Pancreas (tissue), 10 donors: ENCODE measurements at regions not wholly inside any gene's neighbourhood (a gene's known extent, or its start where the extent isn't known, plus 50 kb on each side); places are given as distances from the start of the nearest gene placed in this dataset.

Source experiments
- ATAC-seq, 4 donors: fragments of 200-7000 bp; cut with Tn5 transposase; one replicate each; pipeline versions ENCODE4 v1.8.0 to v1.9.1; 2020; ENCODE audit warnings: mild to moderate bottlenecking in 4 of 4, moderate library complexity in 4 of 4
- DNase-seq, 6 donors: peaks; one replicate each; pipeline ENCODE4 v3.0.0-alpha.2; 2020
- FAIRE-seq: peaks from 2 replicates; lab custom pipeline; 2012; peaks lifted over from hg19 to GRCh38; lab: Jason Lieb, UNC
- H3K27ac ChIP-seq, 4 donors: fragments of 200-600 bp; sonication (generic); 1 replicate in 3 of 4; 2 replicates in 1 of 4; pipeline versions ENCODE4 v1.5.0 to v1.8.0; 2020
- H3K27me3 ChIP-seq, 4 donors: fragments of 200-600 bp; one replicate each; pipeline ENCODE4 v1.8.0; 2021
- H3K36me3 ChIP-seq, 3 donors: fragments of 200-600 bp; sonication (generic) in 1 of 3; one replicate each; pipeline versions ENCODE4 v1.5.0 to v1.8.0; 2020 to 2021
- H3K4me1 ChIP-seq, 3 donors: fragments of 200-600 bp; one replicate each; pipeline ENCODE4 v1.8.0; 2021
- H3K4me3 ChIP-seq, 4 donors: fragments of 200-600 bp; sonication (generic) in 2 of 4; one replicate each; pipeline versions ENCODE4 v1.5.0 to v1.8.0; 2020 to 2021
- H3K9me3 ChIP-seq, 4 donors: fragments of 200-600 bp; one replicate each; pipeline ENCODE4 v1.8.0; 2021
- WGBS, 2 donors: extraction: QIAGEN DNeasy Blood & Tissue Kit; methylation state at CpG; one replicate each; pipeline ENCODE4 v1.1.7; 2013; 5-methylcytosine and 5-hydroxymethylcytosine counted together
- intact Hi-C, 3 donors: fragments of 100-400 bp; cut with DNase I; formaldehyde crosslinking; loops; one replicate each; pipeline versions ENCODE4 v1.11.1 to v1.14.2; 2022
- TF ChIP-seq, protein P1 (sequence below), 4 donors: fragments of 200-600 bp; sonication (generic) in 3 of 4; IDR thresholded peaks; one replicate each; pipeline versions ENCODE4 v1.5.0 to v1.8.0; 2021; ENCODE audit warnings: antibody characterized with exemption in 4 of 4
- donor health status: healthy with polysubstance abuse.
- donor health status: DM: no; HTN: no; CAD: no; lungs with moderate emphysema.
- donor health status: DM: no; HTN: no; CAD: no.
- donor health status: control.
- donor health status: control.
- donor health status: Bipolar disorder and iron deficiency.
- donor health status: DM: yes; HTN: yes; CAD: no.
- donor health status: DM: no; HTN: no; CAD: no.
- donor health status: DM: no; HTN: no; CAD: no.
- donor health status: DM: yes; HTN: yes; CAD: no.

DNA sequence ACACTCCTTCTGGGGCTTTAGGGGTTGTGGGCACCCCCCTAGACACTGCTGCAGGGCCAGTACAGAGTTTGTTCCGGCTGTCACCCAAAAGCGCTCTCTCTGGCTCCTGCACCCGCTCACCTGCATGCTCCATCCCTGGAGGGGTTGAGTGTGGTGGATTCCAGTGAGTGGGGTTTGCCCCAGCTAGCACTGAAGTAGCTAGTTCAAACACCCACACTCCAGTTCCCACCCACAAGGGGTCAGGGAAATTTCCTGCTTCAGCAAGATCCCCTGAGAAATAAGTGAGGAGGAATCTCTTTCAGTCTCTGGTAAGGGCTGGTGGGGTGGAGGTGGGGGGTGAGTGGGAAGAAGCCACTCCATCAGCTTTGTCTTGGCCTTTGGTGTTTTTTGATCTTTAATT, 73.6 kb downstream of the TMEM17 start:
- DNase-seq (no peak), FAIRE-seq (no peak), ATAC-seq (no peak)
- H3K27me3 ChIP-seq: no peaks in the 10 kb centered on the region
- no peaks in the 10 kb centered on the region for H3K36me3 ChIP-seq
- TF ChIP-seq, protein P1, sequence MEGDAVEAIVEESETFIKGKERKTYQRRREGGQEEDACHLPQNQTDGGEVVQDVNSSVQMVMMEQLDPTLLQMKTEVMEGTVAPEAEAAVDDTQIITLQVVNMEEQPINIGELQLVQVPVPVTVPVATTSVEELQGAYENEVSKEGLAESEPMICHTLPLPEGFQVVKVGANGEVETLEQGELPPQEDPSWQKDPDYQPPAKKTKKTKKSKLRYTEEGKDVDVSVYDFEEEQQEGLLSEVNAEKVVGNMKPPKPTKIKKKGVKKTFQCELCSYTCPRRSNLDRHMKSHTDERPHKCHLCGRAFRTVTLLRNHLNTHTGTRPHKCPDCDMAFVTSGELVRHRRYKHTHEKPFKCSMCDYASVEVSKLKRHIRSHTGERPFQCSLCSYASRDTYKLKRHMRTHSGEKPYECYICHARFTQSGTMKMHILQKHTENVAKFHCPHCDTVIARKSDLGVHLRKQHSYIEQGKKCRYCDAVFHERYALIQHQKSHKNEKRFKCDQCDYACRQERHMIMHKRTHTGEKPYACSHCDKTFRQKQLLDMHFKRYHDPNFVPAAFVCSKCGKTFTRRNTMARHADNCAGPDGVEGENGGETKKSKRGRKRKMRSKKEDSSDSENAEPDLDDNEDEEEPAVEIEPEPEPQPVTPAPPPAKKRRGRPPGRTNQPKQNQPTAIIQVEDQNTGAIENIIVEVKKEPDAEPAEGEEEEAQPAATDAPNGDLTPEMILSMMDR (IDR thresholded peaks at IDR 0.05): no peak
- H3K4me3 ChIP-seq: no peak overlapping the region
- WGBS, 2 donors: 88 to 91% methylated on average over 3 of the region's 3 CpGs
- no peaks in the 10 kb centered on the region for H3K9me3 ChIP-seq
- no peak overlapping the region for H3K27ac ChIP-seq
- no peaks in the 10 kb centered on the region for H3K4me1 ChIP-seq
- intact Hi-C loops: no loop called here

DNA sequence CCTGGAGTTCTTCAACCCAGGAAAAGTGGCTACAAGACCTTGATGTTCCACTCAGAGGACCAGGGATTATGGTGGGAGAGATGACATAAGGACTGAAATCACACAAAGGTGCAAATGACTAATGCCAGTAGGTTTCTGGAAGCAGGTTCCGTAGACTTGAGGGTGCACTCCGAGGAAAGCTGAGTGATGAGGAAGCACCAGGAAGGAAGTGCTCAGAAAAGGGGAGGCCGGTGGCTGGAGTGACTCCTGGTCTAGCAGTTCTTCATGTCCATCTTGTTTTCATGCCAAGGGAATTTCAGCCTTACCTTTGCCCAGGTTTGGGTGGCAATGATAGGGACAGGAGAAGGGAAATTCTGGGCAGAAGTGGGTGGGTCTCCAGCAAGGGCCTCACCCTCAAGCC, 74.5 kb downstream of the TMEM17 start:
- FAIRE-seq (no peak), DNase-seq (no peak), ATAC-seq (no peak)
- no peaks in the 10 kb centered on the region for H3K9me3 ChIP-seq
- 83 to 92% methylated on average over 3 of the region's 3 CpGs for WGBS, 2 donors
- no peaks in the 10 kb centered on the region for H3K4me1 ChIP-seq
- no peak overlapping the region for H3K4me3 ChIP-seq
- no peaks in the 10 kb centered on the region for H3K27me3 ChIP-seq
- TF ChIP-seq, protein P1 (IDR thresholded peaks at IDR 0.05): no peak
- intact Hi-C loops: no loop called here
- H3K36me3 ChIP-seq: no peaks in the 10 kb centered on the region
- no peak overlapping the region for H3K27ac ChIP-seq

DNA sequence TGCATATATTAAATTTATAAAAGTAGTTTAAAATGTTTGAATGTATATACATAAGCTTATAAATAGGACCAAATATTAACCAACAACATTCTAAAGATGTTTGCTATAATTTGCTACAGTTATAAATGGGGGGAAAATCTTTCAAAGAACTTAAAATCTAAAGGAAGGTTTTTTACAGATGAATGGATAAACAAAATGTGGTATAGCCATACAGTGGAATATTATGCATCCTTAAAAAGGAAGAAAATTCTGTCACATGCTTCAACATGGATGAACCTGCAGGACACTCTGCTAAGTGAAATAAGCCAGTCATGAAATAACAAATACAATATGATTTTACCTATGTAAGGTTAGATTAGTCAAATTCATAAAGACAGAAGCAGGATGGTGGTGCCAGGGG, 75.8 kb downstream of the TMEM17 start:
- H3K27me3 ChIP-seq: no peaks in the 10 kb centered on the region
- H3K36me3 ChIP-seq: no peaks in the 10 kb centered on the region
- FAIRE-seq: no peak
- H3K4me1 ChIP-seq: no peaks in the 10 kb centered on the region
- ATAC-seq: no peak
- no peak overlapping the region for H3K4me3 ChIP-seq
- intact Hi-C loops: no loop called here
- TF ChIP-seq, protein P1 (IDR thresholded peaks at IDR 0.05): no peak
- H3K9me3 ChIP-seq: no peaks in the 10 kb centered on the region
- no peak for DNase-seq
- no peak overlapping the region for H3K27ac ChIP-seq

DNA sequence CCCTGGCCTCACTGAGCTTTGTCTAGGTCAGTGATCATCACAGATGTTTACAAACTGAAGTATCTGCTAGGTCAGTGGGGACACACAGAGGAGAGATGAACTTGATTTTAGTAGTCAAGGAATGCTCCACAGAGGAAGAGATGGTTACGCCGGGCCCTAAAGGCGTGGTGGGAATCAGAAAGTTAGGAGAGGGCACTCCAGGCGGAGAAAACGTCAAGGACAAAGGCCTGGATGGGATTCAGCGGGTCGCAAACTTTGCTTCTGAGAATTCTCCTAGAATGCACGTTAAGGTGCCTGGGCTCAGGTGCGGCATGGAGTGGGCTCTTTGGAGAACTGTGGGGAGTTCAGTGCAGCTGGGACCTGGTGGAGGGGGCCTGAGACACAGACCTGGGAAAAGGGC, 78.8 kb downstream of the TMEM17 start:
- Histone ChIP-seq H3K27ac (no peak overlapping the region), H3K9me3 (no peaks in the 10 kb centered on the region)
- ATAC-seq: no peak

DNA sequence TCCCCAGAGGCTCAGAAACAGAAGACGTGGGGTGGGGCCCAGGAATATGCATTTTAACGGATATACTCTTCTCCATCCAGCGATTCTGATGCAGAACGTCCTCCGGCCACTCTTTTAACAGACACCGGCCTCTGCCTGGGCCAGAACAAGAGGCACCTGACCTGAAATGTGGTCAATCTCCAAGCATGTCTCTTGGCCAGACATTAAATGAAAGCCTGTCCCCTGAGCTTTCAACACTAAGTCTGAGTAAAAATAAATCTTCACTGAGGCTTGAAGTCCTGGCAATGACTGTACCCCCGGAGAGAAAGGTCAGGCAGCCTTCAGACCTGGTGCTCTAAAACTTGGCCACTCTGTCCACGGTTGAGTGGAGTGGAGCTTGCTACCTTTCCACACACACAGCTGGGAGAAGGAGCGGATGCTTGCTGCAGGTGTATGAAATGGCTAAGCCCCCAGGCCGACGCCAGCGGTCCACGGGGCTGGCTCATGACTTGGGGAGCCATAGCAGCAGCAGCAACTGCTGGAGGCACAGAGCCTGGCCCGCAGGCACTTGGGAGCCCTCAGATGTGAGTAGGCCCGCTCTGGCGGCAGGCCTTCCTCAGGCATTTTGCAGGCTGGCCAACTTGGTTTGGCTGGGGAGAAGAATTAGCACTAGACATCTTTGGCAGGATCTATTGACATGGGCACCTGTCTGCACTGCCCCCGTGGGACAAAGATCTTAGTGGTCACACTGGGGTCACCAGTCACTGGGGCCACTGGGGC, 79.7 kb downstream of the TMEM17 start:
- DNase-seq (no peak), ATAC-seq (no peak), FAIRE-seq (no peak)

More for the DNA sequence above, 78.8 kb downstream of the TMEM17 start:
- H3K4me3 ChIP-seq: no peak overlapping the region
- no peaks in the 10 kb centered on the region for H3K27me3 ChIP-seq
- WGBS, 2 donors: 87 to 88% methylated on average over 9 of the region's 9 CpGs
- H3K36me3 ChIP-seq: no peaks in the 10 kb centered on the region
- intact Hi-C loops: no loop called here
- no peak for FAIRE-seq
- DNase-seq: no peak
- H3K4me1 ChIP-seq: no peaks in the 10 kb centered on the region
- TF ChIP-seq, protein P1 (IDR thresholded peaks at IDR 0.05): no peak

More for the DNA sequence above, 79.7 kb downstream of the TMEM17 start:
- 84 to 88% methylated on average over 17 of the region's 17 CpGs for WGBS, 2 donors
- no peaks in the 10 kb centered on the region for H3K36me3 ChIP-seq
- H3K27ac ChIP-seq: no peak overlapping the region
- TF ChIP-seq, protein P1 (IDR thresholded peaks at IDR 0.05): no peak
- intact Hi-C loops: no loop called here
- H3K4me1 ChIP-seq: no peaks in the 10 kb centered on the region
- no peaks in the 10 kb centered on the region for H3K27me3 ChIP-seq
- H3K9me3 ChIP-seq: no peaks in the 10 kb centered on the region
- H3K4me3 ChIP-seq: no peak overlapping the region
